Keratinocyte (primary cell): ENCODE measurements at regions not wholly inside any gene's neighbourhood (a gene's known extent, or its start where the extent isn't known, plus 50 kb on each side); places are given as distances from the start of the nearest gene placed in this dataset.

Source experiments
- EZH2 ChIP-seq: IDR thresholded peaks from one replicate; pipeline ENCODE4 v1.6.1; 2012; ENCODE audit warnings: inconsistent platforms, mild to moderate bottlenecking, low read length, moderate library complexity
- TF ChIP-seq, protein P1 (sequence below), 3 experiments: IDR thresholded peaks in 1 of 3; conservative IDR thresholded peaks in 1 of 3; optimal IDR thresholded peaks in 1 of 3; 2 replicates in 2 of 3; 3 replicates in 1 of 3; pipeline versions ENCODE3 to v1.5.1; 2011; ENCODE audit warnings: low read length in 3 of 3, mild to moderate bottlenecking in 3 of 3, moderate library complexity in 2 of 3, control low read depth in 1 of 3, inconsistent platforms in 1 of 3; ENCODE audit not compliant: insufficient read depth in 2 of 3; ENCODE audit errors: extremely low read depth in 1 of 3

DNA sequence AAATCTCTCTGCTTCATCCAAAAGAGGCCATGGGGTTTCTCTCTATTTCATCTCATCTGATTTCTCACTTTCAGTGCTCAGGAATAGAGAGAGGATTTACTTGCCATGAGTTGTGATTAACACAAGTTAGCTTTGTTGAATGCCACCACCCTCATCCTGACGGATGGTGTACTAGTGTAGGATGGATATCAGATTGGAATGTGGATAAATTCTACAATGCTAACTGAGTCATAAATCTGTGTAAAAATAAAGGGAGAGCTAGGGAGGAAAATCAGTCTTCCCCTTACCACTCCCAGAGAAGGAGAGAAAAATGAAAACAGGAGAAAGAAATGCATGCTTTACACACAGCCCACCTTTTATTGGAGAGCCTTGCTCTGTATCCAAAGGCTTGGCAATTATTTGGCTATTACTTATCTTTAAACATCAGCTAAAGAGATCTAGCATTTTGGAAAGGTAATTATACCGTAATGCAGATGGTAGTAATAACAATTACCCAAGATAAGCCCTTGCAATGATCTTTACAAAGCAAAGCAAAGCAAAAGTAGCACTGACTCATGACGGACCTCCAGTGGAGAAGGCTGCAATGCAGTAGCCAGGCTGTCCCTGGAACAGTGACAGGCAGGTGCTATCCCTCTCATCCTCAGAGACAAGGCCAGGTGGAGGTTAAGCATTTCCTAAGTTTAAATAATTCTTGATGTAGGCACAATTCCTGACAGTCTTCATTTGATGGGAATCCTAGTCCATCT, 306.3 kb upstream of the PPARGC1A start:
- TF ChIP-seq, protein P1, sequence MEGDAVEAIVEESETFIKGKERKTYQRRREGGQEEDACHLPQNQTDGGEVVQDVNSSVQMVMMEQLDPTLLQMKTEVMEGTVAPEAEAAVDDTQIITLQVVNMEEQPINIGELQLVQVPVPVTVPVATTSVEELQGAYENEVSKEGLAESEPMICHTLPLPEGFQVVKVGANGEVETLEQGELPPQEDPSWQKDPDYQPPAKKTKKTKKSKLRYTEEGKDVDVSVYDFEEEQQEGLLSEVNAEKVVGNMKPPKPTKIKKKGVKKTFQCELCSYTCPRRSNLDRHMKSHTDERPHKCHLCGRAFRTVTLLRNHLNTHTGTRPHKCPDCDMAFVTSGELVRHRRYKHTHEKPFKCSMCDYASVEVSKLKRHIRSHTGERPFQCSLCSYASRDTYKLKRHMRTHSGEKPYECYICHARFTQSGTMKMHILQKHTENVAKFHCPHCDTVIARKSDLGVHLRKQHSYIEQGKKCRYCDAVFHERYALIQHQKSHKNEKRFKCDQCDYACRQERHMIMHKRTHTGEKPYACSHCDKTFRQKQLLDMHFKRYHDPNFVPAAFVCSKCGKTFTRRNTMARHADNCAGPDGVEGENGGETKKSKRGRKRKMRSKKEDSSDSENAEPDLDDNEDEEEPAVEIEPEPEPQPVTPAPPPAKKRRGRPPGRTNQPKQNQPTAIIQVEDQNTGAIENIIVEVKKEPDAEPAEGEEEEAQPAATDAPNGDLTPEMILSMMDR (optimal IDR thresholded peaks at IDR 0.05 in 1 of 3, IDR thresholded peaks at IDR 0.05 in 1 of 3, conservative IDR thresholded peaks at IDR 0.05 in 1 of 3; ENCODE audit: extremely low read depth in 1 of 3, insufficient read depth in 2 of 3, low read length in 3 of 3) = peak in 1 of 3 experiments; percentile 14
- no peak for TF ChIP-seq EZH2
